C4-2B (cell line): ENCODE measurements at regions not wholly inside any gene's neighbourhood (a gene's known extent, or its start where the extent isn't known, plus 50 kb on each side); places are given as distances from the start of the nearest gene placed in this dataset.

Source experiments
- ZFX ChIP-seq: fragments of 450-650 bp; IDR thresholded peaks from 2 replicates; pipeline ENCODE4 v1.6.1; 2017
- TF ChIP-seq, protein P1 (sequence below): fragments of 450-650 bp; conservative IDR thresholded peaks from 2 replicates; pipeline ENCODE4 v1.5.1; 2017; ENCODE audit warnings: mild to moderate bottlenecking

DNA sequence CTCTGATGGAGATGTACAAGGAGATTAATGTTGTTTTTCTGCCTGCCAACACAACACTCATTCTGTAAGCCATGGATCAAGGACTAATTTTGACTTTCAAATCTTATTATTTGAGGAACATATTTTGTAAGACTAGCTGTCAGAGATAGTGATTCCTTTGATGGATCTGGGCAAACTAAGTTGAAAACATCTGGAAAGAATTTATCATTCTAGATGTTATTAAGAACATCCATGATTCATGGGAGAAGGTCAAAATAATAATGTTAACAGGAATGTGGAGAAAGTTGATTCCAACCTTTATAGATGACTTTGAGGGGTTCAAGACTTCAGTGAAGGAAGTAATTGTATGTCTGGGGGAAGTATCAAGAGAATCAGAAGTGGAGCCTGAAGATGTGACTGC is 196.8 kb downstream of the POSTN start:
- TF ChIP-seq, protein P1, sequence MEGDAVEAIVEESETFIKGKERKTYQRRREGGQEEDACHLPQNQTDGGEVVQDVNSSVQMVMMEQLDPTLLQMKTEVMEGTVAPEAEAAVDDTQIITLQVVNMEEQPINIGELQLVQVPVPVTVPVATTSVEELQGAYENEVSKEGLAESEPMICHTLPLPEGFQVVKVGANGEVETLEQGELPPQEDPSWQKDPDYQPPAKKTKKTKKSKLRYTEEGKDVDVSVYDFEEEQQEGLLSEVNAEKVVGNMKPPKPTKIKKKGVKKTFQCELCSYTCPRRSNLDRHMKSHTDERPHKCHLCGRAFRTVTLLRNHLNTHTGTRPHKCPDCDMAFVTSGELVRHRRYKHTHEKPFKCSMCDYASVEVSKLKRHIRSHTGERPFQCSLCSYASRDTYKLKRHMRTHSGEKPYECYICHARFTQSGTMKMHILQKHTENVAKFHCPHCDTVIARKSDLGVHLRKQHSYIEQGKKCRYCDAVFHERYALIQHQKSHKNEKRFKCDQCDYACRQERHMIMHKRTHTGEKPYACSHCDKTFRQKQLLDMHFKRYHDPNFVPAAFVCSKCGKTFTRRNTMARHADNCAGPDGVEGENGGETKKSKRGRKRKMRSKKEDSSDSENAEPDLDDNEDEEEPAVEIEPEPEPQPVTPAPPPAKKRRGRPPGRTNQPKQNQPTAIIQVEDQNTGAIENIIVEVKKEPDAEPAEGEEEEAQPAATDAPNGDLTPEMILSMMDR: no peak
- TF ChIP-seq ZFX: no peak
